GM21786 (cell line): ENCODE measurements at regions not wholly inside any gene's neighbourhood (a gene's known extent, or its start where the extent isn't known, plus 50 kb on each side); places are given as distances from the start of the nearest gene placed in this dataset.
"Not testable (repeated sequence)": the region's sequence is repeated elsewhere in the genome, so short reads cannot be mapped to it uniquely, and the experiment has no call there.

Source experiments
- ATAC-seq: cut with Tn5 transposase; IDR thresholded peaks from one replicate; pipeline ENCODE4 v1.9.1; 2021; ENCODE audit not compliant: unreplicated experiment

GRCh38 chr13:86920961-86921360 lies 750.2 kb upstream of the SLITRK5 start:
- ATAC-seq: no peak

DNA sequence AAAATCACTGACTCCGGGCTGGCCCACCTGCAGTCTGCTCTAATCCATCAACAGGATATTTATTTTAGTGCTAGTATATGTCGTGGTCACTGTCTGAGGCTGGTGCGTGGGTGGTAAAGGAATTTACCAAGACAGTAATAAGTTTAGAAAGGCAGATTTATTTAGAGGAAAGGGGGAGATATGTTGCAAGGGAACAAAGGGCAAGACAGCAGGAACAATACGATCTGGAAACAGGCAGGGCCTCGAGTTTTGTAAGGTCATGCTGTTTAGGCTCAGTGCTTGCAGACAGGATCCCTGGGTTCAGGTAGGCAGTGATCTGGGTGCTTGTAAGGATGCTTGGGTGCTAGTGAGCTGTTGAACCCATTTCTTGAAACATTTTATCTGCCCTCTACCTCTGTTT lies 748.2 kb upstream of the SLITRK5 start:
- ATAC-seq: no peak

DNA sequence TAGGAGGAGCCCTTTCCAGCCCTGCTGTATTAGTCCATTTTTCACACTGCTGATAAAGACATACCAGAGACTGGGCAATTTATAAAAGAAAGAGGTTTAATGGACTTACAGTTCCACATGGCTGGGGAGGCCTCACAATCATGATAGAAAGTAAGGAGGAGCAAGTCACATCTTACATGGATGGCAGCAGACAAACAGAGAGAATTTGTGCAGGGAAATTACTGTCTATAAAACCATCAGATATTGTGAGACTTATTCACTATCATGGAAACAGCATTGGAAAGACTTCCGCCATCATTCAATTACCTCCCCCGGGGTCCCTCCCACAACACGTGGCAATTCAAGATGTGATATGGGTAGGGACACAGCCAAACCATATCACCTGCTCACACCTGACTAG lies 744.3 kb upstream of the SLITRK5 start:
- not testable (repeated sequence) for ATAC-seq

- no peak for ATAC-seq
Observed at GRCh38 chr13:86932776-86933334, 738.3 kb upstream of the SLITRK5 start.

GRCh38 chr13:86933676-86934075 lies 737.5 kb upstream of the SLITRK5 start:
- no peak for ATAC-seq

DNA sequence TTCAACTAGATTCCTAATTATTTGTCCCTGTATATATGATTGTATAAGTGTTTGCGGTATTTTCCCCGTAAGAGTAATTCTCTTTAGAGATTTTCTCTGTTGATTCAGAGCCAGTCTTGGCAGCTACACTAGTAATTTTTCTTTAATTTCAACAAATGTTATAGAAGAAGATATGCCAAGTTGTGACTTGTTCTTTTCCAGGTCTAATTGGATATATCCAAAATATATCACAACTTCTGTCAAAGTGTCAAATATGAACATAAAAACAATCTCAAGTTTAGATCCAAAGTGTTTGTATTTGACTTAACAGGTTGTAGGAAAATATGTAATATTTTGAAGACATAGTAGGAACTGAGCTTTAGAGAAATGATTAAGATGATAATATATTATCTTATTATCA lies 733.9 kb upstream of the SLITRK5 start:
- ATAC-seq: no peak

DNA sequence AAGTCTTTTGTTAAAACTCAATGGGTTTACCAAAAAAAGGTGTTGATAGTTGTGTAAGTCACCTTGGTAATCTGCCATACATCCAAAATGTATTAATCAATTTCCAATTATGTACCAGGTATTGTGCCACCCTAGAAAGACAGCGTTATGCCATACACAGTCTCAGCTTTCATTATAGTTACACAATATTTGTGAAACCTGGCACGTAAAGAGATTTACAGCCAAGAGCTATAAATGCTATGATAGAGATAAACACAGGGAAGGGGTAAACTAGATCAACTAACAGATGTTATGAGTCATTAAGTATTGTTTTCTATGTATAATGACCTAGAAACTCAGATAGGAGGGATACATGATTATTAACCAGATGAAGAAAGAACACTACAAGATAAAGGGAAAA lies 725.6 kb upstream of the SLITRK5 start:
- ATAC-seq: no peak

DNA sequence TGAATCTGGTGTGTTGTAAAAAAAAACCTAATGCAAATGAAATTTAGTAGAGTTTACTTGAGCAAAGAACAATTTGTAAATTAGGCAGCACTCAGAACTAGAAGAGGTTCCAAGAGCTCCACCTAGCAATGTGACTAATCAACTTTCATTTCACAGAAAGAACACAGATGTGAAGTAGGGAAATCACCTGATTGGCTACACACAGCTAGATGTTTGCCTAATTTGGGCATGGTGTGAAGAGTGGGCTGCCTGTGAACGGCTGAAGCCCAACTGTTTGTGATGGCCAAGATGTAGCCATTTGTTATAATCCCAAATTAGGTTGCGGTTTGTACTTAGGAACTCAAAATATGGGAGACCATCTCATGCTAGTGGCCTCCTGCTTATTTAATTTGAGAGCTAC lies 724.4 kb upstream of the SLITRK5 start:
- ATAC-seq: no peak

DNA sequence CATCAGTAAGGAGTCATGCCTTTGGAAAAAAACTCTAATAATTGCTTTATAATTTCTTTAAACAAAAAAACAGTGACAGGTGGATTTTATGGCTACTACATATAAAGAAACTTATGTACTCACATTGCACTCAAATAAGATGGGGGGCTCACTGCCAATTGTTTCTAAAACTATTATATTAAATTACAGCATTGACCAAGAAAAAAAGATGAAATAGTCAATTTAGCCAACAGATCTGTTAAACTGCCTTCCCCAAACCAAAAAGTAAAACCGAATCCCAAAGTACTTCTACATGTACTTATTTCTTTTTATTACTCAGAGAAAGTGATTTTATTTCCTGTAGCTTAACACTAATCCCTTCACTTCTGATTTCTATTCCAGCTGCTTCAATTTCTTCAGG lies 716.8 kb upstream of the SLITRK5 start:
- ATAC-seq: no peak

GRCh38 chr13:86960876-86961275 lies 710.3 kb upstream of the SLITRK5 start:
- no peak for ATAC-seq

- ATAC-seq: no peak
Observed at GRCh38 chr13:86974251-86974994, 696.7 kb upstream of the SLITRK5 start.

DNA sequence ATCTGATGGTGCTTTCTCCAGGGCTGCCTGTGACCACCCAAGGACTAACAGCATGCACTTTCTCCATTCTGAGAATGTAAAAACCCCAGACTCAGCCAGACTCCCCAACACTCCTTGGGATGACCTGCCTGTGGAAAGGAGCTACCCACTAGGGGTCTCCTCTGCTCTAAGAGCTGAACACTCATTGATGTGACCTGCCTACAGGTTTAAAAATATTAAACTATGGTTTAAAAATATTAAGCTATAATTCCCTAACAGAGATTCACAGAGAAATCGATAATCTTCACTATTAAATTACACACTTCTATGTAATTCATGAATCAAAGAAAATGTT lies 696.2 kb upstream of the SLITRK5 start:
- no peak for ATAC-seq

DNA sequence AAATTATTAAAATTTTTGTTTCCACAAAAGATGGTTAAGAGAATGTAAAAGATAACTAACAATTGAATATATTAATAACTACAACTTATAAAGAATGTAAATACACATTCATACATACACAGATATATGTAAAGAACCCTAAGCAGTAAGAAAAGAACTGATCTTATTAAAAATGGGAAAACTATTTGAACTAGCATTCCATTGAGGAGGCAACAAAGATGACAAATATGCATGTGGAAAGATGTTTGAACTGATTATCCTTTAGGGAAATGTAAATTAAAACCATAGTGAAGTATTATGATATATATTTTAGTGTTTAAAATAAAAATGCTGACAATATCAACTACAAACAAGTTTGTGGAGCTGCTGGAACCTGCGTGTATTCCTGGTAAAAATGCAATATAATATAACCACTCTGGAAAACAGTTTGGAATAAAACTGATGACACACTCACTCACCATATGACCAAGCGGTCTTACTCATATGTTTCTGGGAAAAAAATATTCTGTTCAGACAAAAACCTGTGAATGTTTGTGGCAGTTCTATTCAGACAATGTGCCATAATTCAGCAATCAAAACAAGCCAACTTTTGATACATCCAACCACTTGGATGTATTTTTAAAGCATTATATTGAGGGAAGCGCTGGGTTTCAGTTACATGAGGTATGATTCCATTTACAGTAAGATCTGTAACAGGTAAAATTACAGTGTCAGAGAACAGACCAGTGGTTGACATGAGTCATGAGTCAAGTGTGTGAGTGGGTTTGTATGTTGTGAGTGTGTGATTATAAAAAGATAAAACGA lies 694.4 kb upstream of the SLITRK5 start:
- ATAC-seq: no peak

GRCh38 chr13:86986448-86986847 lies 684.7 kb upstream of the SLITRK5 start:
- no peak for ATAC-seq

GRCh38 chr13:86992251-86992650 lies 678.9 kb upstream of the SLITRK5 start:
- ATAC-seq: no peak

GRCh38 chr13:87003265-87003664 lies 667.9 kb upstream of the SLITRK5 start:
- ATAC-seq: no peak

- no peak for ATAC-seq
Observed at GRCh38 chr13:87005511-87005910, 665.7 kb upstream of the SLITRK5 start.

GRCh38 chr13:87035526-87035925 lies 635.6 kb upstream of the SLITRK5 start:
- no peak for ATAC-seq

GRCh38 chr13:87042946-87043345 lies 628.2 kb upstream of the SLITRK5 start:
- ATAC-seq: no peak

- ATAC-seq: no peak
Observed at GRCh38 chr13:87052731-87053130, 618.4 kb upstream of the SLITRK5 start.

- ATAC-seq: no peak
Observed at GRCh38 chr13:87057807-87058520, 613.2 kb upstream of the SLITRK5 start.
